RPMI7951 (cell line): ENCODE measurements at regions not wholly inside any gene's neighbourhood (a gene's known extent, or its start where the extent isn't known, plus 50 kb on each side); places are given as distances from the start of the nearest gene placed in this dataset.
A peak's percentile ranks its signal among the peaks of the same experiment; 100 is the strongest.

Experiments used
- DNase-seq: peaks from one replicate; pipeline ENCODE4 v3.0.0-alpha.2; 2012; ENCODE audit warnings: low read depth

GRCh38 chr9:127553793-127554192 lies 58.3 kb upstream of the STXBP1 start:
- no peak for DNase-seq

GRCh38 chr9:127554966-127555839 lies 56.9 kb upstream of the STXBP1 start:
- DNase-seq = peak; percentile 61

- DNase-seq = peak; percentile 99
Measured at GRCh38 chr9:127555840-127556820, 55.9 kb upstream of the STXBP1 start.

- no peak for DNase-seq
Measured at GRCh38 chr9:127556871-127557270, 55.2 kb upstream of the STXBP1 start.

DNA sequence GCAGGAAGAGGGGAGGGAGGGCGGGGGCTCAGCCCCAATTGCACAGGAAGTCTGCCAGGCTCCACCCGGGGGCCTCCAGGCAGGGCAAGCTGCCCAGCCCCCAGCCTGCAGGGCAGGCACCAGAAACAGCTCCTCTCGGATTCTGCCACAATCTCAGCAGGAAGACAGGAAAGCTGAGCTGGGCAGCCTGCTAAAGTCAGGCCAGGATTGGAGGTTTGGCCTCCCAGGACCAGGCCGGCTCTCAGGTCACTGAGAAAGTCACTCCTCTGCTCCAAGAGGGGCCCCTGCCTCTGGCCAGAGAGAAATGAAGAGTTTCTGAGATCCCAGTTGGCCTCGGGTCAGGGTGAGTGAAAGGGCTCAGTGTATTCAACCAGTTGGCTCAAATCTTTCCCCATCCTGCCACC lies 54.6 kb upstream of the STXBP1 start:
- peak; percentile 94 for DNase-seq

DNA sequence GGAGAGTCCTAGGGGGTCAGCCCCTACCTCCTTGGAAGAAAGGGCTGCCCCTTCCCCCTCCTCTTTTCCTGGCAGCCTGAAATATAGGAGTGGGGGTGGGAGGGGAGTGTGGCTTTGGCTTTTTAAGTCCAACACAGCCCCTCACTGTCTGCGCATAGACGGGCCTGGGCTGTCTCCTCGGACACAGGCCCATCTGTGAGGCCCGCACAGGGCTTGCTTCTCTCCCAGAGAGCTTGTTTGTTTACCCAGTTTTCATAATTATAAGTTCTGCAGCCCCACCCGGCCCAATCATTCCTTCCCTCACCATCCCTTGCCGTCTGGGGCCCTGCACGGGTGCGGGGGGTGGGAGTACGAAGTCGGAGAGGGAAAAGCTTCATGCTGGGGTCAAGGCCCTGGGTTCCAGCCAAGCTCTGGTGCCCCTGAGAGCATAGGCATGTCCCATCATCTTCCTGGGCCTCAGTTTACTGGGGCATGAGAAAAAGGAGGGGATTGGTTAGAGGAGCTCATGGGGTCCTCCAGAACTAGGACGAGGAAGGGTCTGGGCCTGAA lies 54.0 kb upstream of the STXBP1 start:
- DNase-seq = no peak

- no peak for DNase-seq
Measured at GRCh38 chr9:127558581-127559246, 53.4 kb upstream of the STXBP1 start.

- no peak for DNase-seq
Measured at GRCh38 chr9:127559247-127559680, 52.8 kb upstream of the STXBP1 start.

DNA sequence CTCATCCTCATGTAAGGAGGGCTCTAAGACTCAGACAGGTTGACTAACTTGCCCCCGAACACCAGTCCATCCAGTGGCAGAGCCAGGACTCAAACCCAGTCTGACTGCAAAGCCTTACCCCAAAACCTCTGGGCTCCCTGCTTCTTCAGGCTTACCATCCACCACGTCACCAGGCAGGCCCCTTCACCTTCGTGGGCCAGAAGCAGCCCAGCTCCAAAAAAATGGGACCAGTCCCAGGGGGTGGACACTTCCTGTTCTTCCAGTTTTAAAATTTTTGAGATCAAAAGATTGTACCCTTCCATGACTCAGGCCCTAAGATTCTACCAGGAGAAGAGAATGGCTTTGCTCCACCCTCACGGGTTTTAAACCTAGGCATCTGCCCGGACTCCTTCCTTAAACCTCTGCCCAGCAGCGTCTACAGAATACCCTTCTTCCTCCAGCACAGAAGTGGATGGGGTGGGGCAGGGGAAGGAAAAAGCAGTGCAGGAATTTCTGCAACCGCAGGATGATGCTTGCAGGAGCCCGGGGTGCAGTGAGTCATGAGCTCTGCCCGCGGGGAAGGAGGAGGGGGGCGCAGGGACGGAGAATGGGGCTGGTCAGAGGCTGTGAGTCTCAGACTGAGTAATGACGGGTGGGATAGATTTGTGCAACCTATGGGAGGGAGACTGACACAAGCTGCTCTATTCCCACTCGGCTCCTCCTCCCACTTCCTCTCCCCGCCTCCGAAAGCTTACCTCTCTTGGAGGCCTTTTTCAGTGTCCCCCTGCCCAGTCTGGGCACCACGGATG lies 50.4 kb upstream of the STXBP1 start:
- peak; percentile 99 for DNase-seq
